H1 (cell line): ENCODE measurements at regions not wholly inside any gene's neighbourhood (a gene's known extent, or its start where the extent isn't known, plus 50 kb on each side); places are given as distances from the start of the nearest gene placed in this dataset.

Experiments
- RAD21 ChIP-seq, 2 experiments: IDR thresholded peaks in 1 of 2; conservative IDR thresholded peaks in 1 of 2; 2 replicates each; pipeline ENCODE4 v1.6.1; 2011; ENCODE audit warnings: low read depth in 2 of 2, low read length in 2 of 2, improper control_type of control experiment in 1 of 2, inconsistent platforms in 1 of 2, mild to moderate bottlenecking in 1 of 2, moderate library complexity in 1 of 2

- no peak for TF ChIP-seq RAD21 (IDR thresholded peaks at IDR 0.05 in 1 of 2, conservative IDR thresholded peaks at IDR 0.05 in 1 of 2; ENCODE audit: low read depth in 2 of 2, low read length in 2 of 2)
Observed at GRCh38 chr11:121692236-121692635, 239.5 kb upstream of the SORL1-AS1 start (continued).
